Activated T-cell treated with anti-CD3 and anti-CD28 coated beads, Interleukin-2, amount 50 U/mL, for 48 hours (primary cell): ENCODE measurements at regions not wholly inside any gene's neighbourhood (a gene's known extent, or its start where the extent isn't known, plus 50 kb on each side); places are given as distances from the start of the nearest gene placed in this dataset.

Source experiments
- DNase-seq, 2 experiments: peaks; one replicate each; pipeline ENCODE4 v3.0.0-alpha.2; 2020

DNA sequence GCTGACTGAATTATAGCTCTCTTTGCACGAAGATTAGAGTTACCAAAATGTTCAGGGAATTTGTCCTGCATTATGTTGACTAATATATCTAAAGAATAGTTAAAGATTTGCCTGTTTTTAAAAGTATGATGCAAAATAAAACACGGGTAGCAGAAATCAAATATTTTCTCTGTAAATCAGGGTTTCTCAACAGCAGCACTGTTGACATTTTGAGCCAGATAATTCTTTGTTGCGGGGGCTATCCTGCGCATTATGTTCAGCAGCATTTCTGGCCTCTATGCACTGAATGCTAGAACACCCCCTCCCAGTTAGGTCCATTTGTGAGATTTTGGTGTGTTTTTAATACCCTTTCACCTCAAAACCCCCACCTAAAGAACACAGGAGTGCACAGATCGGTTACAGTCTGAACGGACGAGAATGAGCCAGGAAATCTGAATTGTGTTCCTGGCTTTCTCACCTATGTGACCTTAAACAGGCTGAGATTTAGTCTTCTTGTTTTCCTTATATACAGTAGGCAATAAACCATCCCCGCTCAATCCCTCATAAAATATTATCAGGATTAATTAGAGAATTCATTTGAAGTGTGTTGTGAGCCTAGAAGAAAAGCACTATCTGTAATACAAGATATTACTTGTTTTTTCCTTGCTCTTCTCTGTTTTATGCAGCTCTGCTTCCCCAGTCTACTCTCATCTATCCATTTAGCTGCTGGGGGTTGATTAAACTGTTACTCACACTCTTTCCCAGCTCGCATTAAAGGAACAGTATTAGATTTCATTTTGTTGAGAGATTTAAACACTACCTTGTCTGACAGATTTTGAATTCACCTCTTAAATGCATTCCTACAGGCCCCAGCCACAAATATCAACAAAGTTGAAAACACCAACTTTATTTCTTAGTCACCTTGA lies 247.5 kb upstream of the GOLIM4 start:
- DNase-seq = no peak

DNA sequence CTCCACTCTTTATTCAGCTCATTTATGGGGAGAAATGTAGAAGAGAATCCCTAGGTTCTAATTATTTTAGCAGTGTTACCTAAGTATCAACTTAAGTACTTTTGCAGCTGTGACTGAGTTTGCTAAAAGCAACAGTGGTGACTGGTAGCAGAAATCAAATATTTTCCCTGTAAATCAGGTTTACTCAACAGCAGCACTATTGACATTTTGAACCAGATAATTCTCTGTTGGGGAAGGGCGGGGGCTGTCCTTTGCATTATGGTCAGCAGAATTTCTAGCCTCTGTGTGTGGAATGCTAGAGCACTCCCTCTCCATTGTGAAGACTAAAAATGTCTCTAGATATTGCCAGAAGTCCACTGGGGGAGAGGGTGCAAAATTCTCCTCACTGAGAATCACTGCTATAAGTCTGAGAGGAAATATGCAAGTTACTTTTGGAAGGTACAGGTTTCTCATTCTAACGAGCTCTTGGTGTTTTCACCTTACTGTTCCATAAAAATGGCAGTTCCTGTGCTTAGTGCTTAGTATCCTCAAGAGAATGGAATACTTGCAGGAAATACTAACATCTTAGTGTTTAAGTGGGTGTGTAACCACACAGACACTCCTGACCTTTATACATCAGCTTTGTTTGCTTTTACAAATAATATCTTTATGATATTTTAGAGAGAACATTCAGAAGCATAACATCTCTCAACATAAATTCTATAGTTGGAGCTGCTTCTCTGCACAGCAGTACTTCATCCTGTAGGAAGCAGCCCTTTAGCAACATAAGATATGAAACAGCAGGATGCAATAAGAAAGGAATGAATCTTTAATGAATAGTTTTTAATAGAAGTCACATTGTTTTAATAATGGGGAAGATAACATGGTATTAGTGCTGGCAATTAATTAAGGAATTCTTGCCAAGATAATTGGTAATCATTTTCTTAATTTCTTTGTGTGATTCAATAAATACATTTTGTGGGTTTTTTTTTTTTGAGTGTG lies 246.5 kb upstream of the GOLIM4 start:
- no peak for DNase-seq

DNA sequence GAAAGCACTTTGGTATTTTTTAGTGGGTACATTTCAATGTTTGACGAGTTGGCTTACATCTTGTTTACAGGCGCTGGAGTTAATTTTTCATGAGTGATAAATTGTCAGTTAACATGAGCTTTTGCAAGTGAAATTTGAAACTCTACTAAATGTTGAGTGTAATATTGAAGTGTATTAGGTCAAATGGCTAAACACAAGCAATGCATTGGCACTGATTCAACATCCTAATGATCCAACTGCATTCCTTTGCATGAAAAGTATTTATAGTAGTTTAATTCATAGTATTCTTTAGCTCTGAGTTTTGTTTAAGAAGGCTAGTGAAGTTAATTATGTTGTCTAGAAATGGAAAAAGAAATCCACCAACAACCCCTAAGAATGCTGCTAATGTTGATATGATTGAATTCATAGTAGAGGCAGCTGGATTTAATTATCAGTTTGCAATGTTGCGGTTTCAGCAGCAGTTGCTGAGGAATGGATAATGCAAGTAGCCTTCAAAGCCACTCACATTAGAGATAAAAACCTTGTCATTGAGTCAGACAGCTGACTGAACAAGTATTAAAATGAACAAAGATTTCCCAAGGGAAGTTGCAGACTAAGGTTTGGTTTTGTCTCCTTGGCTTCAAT lies 245.6 kb upstream of the GOLIM4 start:
- DNase-seq = no peak

DNA sequence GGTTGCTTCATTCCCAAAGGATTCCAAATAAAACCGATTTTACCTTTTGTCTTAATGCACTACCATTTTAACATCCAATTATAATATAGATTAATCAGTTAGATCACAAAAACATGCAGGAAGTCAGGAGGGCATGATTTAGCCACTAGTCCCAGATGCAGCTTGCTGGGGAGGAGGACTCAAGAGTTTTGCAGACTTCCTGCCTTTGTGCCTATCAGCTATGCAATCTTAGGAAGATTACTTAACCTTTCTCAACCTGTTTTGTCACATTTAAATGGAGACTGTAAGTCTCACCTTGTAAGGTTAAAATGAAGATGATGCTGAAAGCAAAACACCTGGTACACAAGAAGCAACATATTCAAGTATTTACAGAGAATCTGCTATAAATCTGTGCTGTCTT lies 242.4 kb upstream of the GOLIM4 start:
- DNase-seq = no peak

DNA sequence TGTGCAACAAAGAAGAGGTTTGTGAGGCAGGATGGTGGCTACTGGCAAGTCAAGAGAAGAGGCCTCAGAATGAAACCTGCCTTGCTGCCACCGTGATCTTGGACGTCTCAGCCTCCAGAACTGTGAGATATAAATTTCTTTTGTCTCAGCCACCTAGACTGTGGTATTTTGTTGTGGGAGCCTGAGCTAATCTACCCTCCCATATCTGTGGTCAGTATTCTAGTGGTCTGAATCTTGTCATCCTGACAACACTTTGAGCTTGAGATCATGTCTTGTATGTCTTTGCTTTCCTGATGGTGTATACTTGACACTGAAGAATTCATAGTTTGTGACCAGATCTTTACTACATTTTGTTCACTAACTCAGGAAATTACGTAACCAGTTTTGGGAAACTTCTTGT lies 240.6 kb upstream of the GOLIM4 start:
- no peak for DNase-seq

DNA sequence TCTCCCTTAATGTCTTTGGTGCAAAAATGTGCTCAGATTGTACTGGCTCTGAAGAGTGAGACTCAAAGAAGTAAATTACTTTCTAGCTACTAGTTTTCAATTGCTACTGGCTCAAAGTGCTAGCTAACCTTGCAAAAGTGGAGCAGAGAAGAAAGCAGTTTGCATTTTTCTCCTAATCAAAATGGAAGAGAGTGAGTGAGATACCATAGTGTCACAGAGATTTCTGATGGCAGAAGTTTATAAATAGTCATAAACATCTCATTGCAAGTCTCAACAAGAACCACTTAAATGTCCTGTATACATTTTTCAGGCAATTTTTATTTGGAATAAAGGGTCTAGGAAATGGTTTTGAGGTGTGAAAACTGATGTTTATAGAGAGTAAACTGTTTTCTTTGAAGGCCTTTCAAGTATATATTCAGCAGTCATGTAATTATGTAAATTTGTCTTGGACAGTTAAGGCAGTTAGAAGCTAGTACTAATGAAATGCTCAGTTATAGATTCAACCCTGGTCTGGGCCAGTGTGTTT lies 237.7 kb upstream of the GOLIM4 start:
- no peak for DNase-seq

DNA sequence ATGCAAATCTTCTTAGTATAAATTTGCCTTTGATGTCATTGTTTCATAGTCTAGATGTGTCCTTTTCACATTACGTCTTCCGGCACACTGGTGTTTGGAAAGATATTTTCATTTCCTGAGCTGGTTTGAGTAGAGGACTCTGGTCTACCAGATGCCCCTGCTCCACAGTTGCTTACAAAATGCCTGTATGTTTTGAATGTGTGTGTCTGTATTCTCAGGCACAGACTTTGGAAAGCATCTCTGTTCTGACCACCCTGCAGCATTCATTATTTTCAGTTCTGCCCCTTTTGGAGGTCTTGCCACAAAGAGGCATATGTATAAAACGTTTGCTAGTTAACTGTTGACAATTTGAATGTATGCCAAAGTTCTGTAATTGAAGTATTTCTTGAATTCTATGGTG lies 236.0 kb upstream of the GOLIM4 start:
- DNase-seq = no peak

DNA sequence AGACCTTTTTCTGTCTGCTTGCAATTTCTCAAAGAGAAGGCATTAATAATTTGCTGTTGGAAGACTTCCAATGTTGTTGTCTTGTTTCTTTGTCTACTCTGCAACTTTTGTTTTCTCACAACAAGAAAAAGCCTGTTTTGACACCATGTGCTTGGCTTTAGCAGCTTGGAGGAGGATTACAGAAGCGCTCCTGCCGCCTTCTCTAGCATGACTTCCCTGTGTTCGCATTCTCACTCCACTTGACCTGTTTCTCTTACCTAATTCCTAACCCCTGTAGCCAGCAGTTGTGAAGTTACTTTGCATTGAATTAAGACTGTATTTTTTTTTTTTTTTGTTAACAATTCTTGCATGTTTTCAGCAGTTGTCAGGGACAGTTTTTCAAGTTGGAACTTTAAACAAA lies 235.3 kb upstream of the GOLIM4 start:
- no peak for DNase-seq

DNA sequence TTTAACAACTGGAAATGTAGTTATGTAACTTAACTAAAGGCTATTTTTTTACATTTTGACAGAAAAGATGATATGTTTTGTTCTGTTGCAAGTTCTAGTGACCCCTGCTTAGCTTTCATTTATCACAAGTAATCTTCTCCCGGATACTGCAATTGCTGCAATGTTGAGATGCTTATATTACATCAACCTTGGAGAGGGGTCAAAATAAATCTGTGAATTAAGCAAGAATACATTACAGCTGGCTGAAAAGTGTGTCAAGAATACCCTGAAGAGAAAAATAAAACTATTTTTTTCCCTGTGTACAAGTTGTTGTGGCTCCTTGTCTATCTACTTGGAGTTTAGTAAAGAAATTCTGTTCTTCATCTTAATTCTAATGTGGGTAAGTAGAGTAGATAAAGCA lies 232.1 kb upstream of the GOLIM4 start:
- no peak for DNase-seq

DNA sequence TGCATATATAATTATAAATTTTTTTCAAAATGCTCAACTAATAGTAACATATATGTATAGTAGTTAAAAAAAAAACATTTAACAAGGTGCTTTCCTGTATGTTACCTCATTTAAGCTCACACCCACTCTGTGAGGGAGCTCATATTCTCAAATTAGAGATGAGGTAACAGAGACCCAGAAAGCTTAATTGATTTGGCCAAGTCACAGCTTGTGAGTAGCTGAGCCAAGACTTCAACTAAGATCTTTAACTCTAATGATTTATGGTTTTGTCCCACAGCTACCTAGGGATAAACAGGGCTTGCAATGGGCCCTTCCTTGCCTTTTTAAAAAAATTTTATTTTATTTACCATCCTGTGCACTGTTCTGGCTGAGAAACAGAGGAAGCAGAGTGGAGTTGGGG lies 230.0 kb upstream of the GOLIM4 start:
- DNase-seq = no peak

DNA sequence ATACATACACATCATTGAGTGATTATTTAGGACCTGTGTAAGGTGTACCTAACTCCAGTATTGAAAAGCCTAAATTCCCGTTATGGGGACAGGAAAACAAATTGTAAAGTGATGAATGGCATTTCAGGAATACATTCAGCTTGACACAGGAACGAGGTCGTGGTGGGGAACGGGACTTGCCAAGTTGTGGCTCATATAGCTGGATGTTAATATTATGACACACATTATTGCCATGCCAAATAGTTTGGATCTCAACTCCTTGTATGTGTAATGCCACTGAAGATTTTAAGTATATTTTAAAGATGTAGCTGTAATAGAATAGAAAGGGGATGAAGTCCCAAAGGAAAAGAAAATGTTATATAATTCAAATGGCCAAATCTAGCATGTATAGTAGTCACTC lies 227.2 kb upstream of the GOLIM4 start:
- no peak for DNase-seq

DNA sequence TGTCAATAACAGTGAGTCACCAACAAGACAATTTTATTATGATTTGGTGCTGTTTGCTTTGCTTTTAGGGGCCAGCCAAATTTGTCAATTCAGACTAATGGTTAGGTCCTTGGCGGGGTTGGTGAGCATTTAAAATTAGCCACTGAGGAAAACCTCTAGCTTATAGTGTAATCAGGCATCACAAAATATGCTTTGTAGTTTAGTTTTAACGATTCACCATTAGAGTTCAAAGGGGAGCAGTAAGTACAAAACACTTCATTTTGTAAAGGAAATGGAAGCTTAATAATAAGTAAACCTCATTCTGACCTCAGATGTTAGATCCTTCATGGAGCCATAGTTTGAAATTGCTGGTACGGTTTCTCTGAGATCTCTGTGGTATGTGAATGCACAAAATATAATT lies 218.4 kb upstream of the GOLIM4 start:
- no peak for DNase-seq

DNA sequence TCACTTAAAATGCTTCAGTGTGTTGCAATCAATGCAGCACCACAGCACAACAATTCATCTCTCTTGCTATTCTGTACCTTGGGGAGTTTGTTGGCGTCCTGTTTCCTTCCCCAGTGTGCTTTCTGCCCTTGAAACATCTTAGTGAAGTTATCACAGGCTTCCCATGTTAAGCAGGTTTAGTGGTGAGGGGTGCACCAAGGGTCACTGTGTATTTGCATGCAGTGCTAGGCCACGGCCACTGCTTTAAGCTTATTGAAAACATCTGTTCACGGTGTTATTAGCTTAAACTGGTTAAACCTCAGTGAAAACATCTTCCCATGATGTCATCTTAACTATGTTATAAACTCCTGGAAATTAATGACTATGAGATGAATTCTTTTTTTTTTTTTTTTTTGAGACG lies 217.3 kb upstream of the GOLIM4 start:
- DNase-seq = no peak

DNA sequence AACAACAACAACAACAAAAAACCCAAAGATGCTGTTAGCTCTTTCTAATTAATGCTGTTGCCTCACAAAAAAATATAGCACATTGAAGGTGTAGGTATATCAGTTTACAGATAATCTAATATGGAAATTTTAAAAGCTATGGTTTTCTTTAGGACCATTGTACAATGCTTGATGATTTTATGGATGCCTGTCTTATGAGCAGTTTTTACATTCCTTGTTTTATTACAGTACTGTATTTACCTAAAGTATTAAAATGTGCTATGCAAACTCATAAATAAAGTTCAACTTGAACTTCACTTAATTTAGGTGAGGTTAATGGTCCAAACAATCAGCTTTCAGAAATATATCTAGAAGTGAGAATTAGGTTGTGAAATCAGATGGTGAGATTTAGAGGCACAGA lies 212.2 kb upstream of the GOLIM4 start:
- DNase-seq = no peak

DNA sequence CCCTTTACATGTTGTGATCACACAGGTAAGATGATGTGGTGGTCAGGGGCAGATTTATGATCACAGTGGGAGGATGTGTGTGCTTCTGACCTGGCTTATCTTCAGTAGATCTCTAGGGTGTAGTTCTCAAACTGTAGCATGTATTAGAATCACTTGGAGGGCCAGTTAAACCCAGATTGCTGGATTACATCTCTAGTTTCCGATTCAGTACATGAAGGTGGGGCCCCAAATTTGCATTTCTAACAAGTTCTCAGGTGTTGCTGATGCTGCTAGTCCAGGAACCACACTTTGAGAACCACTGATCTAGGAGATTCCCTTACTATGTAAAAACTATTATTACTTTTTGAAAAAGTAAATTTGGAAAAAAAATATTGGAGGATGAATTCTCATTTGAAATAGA lies 199.3 kb upstream of the GOLIM4 start:
- no peak for DNase-seq

DNA sequence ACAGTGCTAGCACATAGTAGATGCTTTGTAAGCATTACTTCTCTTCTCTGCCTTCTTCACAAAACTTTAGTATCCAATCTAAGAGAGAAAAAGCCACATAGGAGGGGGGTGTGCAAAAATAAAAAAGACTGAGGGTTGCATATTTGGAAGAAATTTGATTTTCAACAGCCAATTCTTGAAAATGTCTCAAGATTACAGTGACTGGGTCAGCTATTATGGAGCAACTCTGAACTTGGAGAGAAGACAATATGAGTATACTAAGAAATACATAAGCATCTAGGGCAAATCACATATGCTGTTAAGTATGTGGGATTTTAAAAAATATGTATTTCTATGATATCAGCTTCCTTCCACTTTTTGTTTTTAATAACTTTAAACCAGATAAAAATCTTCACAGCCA lies 196.6 kb upstream of the GOLIM4 start:
- DNase-seq = no peak

DNA sequence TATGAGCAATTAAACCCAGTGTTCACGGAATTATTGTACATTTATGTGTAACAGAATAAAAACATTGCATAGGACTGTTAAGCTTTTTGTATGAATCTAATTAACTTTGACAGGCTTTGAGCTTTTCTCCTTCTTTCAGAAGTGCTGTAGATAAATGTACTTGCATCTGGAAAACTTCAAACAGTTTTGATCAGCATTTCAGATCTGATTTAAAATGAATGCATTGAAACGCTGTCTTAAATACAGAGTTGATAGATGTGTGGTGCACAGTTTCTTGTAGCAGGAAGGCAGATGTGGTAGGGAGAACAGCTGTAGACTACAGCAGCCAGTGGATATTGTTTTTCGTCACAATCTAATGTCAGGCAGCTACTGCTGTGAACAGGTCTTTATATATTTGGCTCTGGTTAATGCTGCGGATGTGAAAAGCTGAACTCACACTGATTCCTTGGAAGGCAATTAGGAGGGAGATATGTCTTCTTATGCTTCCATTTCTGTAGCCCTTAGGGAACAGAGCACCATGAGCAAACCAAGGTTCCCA lies 193.8 kb upstream of the GOLIM4 start:
- DNase-seq = no peak

DNA sequence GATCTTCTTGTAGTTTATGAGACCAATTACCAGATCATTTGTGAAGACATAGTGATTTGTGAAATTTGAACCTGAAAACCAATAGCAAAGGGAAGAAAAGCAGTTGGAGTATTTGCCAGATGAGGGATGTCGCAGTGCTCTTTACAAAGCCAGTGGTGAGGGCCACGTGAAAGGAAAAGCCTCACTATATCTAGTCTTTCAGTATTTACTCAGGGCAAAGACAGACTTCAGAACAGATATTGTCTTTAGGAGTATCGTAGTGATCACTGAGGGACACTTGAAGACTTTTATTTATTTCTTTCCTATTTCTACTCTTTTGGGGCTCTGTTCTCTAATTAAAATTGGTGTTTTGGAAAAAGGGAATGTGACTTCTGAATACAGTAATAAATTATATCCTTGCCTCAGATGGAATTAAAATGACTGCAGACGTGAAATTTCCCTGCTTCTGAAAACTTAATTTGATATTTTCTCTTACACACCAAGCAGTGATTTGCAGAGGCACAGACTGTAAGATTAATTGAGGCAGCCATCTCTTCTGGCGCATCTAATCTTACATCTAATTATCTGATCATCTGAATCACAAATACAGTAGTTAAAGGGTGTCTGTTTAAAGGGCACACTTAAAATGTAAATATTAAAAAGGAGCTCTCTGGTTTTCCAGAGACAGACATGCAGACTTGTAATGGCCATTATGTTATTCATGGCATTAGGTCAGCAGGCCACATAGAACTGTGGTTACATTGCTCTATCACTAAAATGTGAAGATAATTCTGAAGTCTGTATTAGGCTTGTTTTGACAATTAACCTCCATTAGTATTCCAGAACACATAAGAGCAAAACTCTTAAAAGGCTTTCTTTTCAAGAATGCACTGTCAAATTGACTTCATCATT lies 193.0 kb upstream of the GOLIM4 start:
- DNase-seq = no peak

DNA sequence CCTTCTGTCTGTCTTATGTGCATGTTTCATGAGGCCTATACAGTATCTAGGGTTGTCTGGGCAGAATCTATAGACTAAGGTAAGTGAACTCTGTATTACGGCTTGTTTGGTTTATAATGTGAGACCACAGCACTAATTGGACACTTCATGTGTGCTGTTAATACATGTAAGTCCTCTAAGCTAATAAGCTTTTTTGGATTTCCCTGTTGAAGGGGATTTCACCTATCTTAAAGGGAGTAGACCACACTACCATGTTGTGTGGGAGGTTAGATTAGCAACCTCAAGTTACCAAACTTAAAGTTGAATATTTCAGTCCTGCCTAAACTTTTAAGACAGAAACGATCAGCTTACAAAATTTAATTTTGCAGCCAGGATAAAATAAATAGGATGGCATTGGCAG lies 189.8 kb upstream of the GOLIM4 start:
- no peak for DNase-seq

DNA sequence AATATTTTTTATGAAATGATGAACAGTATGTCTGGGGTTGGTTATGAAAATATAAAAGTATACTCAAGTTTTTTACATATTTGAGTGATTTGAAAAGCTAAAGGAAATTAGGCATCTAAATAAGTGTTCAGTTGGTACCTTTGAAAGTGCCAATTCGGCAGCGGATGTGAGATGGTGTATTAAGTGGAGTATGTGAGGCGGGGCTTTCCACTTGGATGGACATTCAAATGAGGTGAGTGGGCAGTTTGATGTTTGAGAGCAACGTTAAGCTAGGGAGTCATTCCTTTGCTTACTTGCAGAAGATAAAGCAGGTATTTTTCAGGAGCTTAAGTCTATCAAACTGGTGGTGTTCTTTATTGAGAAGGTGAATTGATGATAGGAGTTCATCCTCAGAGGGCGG lies 189.0 kb upstream of the GOLIM4 start:
- DNase-seq = no peak

DNA sequence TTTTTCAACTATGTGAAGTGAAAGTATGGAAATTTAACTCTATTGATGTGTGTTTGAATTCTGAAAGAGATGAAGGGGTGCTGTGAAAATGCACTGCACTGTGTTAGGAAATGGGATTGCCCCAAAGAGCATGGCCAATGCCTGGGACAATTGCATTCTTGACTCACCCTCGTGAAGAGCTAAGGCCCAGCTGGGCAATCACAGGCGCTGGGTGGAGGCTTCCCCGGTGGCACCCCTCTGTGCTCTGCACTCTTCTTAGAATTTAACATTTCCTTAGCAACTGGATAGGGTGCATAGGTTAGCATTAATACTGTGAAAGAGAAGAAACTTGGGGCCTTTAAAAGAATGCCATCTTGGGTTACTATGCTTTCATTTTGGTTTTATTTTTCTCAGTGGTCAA lies 179.9 kb upstream of the GOLIM4 start:
- no peak for DNase-seq

DNA sequence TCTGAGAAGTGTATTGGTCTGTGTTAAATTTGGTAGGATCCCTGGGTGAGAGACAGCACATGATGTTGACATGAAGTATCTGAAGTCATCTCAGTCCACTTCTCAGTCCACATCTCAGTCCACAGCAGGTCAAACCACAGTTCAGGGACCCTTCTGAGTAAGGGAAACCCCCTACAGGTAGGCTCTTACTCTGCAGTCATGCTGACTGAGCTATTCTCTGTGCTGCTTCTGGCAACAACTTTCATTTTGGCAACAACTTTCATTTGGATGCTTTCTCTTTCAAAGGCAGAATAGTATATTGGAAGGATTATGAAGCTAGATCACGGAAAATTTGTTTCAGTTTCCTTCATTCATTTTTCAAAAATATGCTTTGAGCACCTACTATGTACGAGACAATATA lies 178.2 kb upstream of the GOLIM4 start:
- no peak for DNase-seq
